Left cardiac atrium (tissue), 4 donors: ENCODE measurements at regions not wholly inside any gene's neighbourhood (a gene's known extent, or its start where the extent isn't known, plus 50 kb on each side); places are given as distances from the start of the nearest gene placed in this dataset.

Source experiments
- ATAC-seq, 2 donors: fragments of 200-7000 bp; cut with Tn5 transposase; one replicate each; pipeline ENCODE4 v1.9.1; 2020; ENCODE audit warnings: mild to moderate bottlenecking in 2 of 2, moderate library complexity in 2 of 2
- DNase-seq: peaks from one replicate; pipeline ENCODE4 v3.0.0-alpha.2; 2020
- intact Hi-C, 2 donors: fragments of 100-400 bp; cut with DNase I; formaldehyde crosslinking; loops; one replicate each; pipeline versions ENCODE4 v1.14.1 to v1.15.1; 2022 to 2023
- donor health status: DM: no; HTN: yes; CAD: no.
- donor health status: DM: no; HTN: yes; CAD: no; lungs with severe emphysema.
- donor health status: DM: yes; HTN: yes; CAD: no.
- donor health status: Dilated cardiomyopathy.

- no peak for DNase-seq
- ATAC-seq = no peak
- intact Hi-C loops = no loop called here
These were observed 53.5 kb upstream of the CHODL start for GRCh38 chr21:18191139-18191538.

GRCh38 chr21:18178509-18178908 is 66.1 kb upstream of the CHODL start:
- DNase-seq (no peak), ATAC-seq (no peak)
- intact Hi-C loops = no loop called here

- no peak for ATAC-seq
- intact Hi-C loops = no loop called here
- no peak for DNase-seq
These were observed 70.3 kb upstream of the CHODL start for GRCh38 chr21:18174370-18174769.

- ATAC-seq (no peak), DNase-seq (no peak)
- intact Hi-C loops = no loop called here
These were observed 73.8 kb upstream of the CHODL start for GRCh38 chr21:18170829-18171228.

- no peak for DNase-seq
- intact Hi-C loops = no loop called here
- no peak for ATAC-seq
These were observed 74.4 kb upstream of the CHODL start for GRCh38 chr21:18170221-18170620.

- DNase-seq (no peak), ATAC-seq (no peak)
- intact Hi-C loops = no loop called here
These were observed 76.5 kb upstream of the CHODL start for GRCh38 chr21:18168108-18168507.

GRCh38 chr21:18164933-18165332 is 79.7 kb upstream of the CHODL start:
- peak in 1 of 2 donors; percentile 25 for ATAC-seq

GRCh38 chr21:18164483-18164882 is 80.2 kb upstream of the CHODL start:
- ATAC-seq (no peak), DNase-seq (no peak)
- intact Hi-C loops = no loop called here

More at GRCh38 chr21:18164933-18165332, 79.7 kb upstream of the CHODL start:
- intact Hi-C loops = no loop called here
- no peak for DNase-seq

- DNase-seq (no peak), ATAC-seq (no peak)
- intact Hi-C loops = no loop called here
These were observed 80.7 kb upstream of the CHODL start for GRCh38 chr21:18163956-18164355.

GRCh38 chr21:18161841-18162240 is 82.8 kb upstream of the CHODL start:
- intact Hi-C loops = no loop called here
- ATAC-seq (no peak), DNase-seq (no peak)

- intact Hi-C loops = no loop called here
- no peak for ATAC-seq
- DNase-seq = no peak
These were observed 87.2 kb upstream of the CHODL start for GRCh38 chr21:18157406-18157805.

- intact Hi-C loops = no loop called here
- DNase-seq = no peak
- ATAC-seq = peak in 1 of 2 donors; percentile 41
These were observed 89.0 kb upstream of the CHODL start for GRCh38 chr21:18155508-18156193.

GRCh38 chr21:18153063-18153462 is 91.6 kb upstream of the CHODL start:
- ATAC-seq (no peak), DNase-seq (no peak)
- intact Hi-C loops = no loop called here

GRCh38 chr21:18152371-18152770 is 92.3 kb upstream of the CHODL start:
- ATAC-seq (no peak), DNase-seq (no peak)
- intact Hi-C loops = no loop called here

- ATAC-seq = no peak
- intact Hi-C loops = no loop called here
- DNase-seq = no peak
These were observed 93.6 kb upstream of the CHODL start for GRCh38 chr21:18151046-18151445.

GRCh38 chr21:18148401-18148800 is 96.2 kb upstream of the CHODL start:
- DNase-seq (no peak), ATAC-seq (no peak)
- intact Hi-C loops = no loop called here

GRCh38 chr21:18147678-18148077 is 97.0 kb upstream of the CHODL start:
- intact Hi-C loops = no loop called here
- ATAC-seq = peak in 1 of 2 donors; percentile 87
- no peak for DNase-seq

- DNase-seq (no peak), ATAC-seq (peak in 1 of 2 donors; percentile 29)
- intact Hi-C loops = no loop called here
These were observed 97.8 kb upstream of the CHODL start for GRCh38 chr21:18146820-18147219.

GRCh38 chr21:18144339-18144738 is 100.3 kb upstream of the CHODL start:
- ATAC-seq = no peak
- intact Hi-C loops = no loop called here
- no peak for DNase-seq

GRCh38 chr21:18142655-18143054 is 102.0 kb upstream of the CHODL start:
- no peak for ATAC-seq
- intact Hi-C loops = no loop called here

GRCh38 chr21:18138507-18138906 is 106.1 kb upstream of the CHODL start:
- no peak for DNase-seq
- ATAC-seq = no peak
- intact Hi-C loops = no loop called here

More at GRCh38 chr21:18142655-18143054, 102.0 kb upstream of the CHODL start:
- no peak for DNase-seq

GRCh38 chr21:18129526-18129925 is 115.1 kb upstream of the CHODL start:
- DNase-seq (no peak), ATAC-seq (no peak)
- intact Hi-C loops = no loop called here
